H1 (cell line): ENCODE measurements at regions not wholly inside any gene's neighbourhood (a gene's known extent, or its start where the extent isn't known, plus 50 kb on each side); places are given as distances from the start of the nearest gene placed in this dataset.

Experiments used
- CTCF ChIA-PET: fragments of 300-600 bp; sonication (Branson Sonifier 250); formaldehyde crosslinking; loops from one replicate; lab custom pipeline; 2021; ENCODE audit not compliant: partially characterized antibody; lab: Charles Lee
- POLR2A ChIA-PET: fragments of 300-600 bp; sonication (Branson Sonifier 250); formaldehyde crosslinking; loops from one replicate; lab custom pipeline; 2021; ENCODE audit warnings: inconsistent platforms; ENCODE audit not compliant: partially characterized antibody; lab: Charles Lee
- DNase-seq, 2 experiments: peaks; one replicate each; pipeline versions ENCODE4 v3.0.0 to v3.0.0-alpha.2; 2010 to 2022; ENCODE audit warnings: low spot score in 2 of 2, low read depth in 1 of 2, mixed read lengths in 1 of 2
- FAIRE-seq: peaks from 2 replicates; lab custom pipeline; 2011; peaks lifted over from hg19 to GRCh38; lab: Jason Lieb, UNC
- H2AFZ ChIP-seq: 2 replicates; pipeline ENCODE4 v1.8.1; 2012; ENCODE audit warnings: low read length, inconsistent platforms
- H2AK5ac ChIP-seq: 2 replicates; pipeline ENCODE4 v1.6.1; 2013; ENCODE audit warnings: low read depth, low read length
- H2BK120ac ChIP-seq: replicated peaks from 2 replicates; pipeline ENCODE3; 2013; ENCODE audit warnings: low read depth, low read length, inconsistent platforms
- H2BK12ac ChIP-seq: 2 replicates; pipeline ENCODE4 v1.6.1; 2013; ENCODE audit warnings: low read depth, low read length
- H2BK15ac ChIP-seq: 2 replicates; pipeline ENCODE4 v1.6.1; 2013; ENCODE audit warnings: low read length
- H2BK20ac ChIP-seq: 2 replicates; pipeline ENCODE4 v1.6.1; 2013; ENCODE audit warnings: low read length
- H2BK5ac ChIP-seq: 2 replicates; pipeline ENCODE4 v1.6.1; 2013; ENCODE audit warnings: low read depth, low read length
- H3K14ac ChIP-seq: 2 replicates; pipeline ENCODE4 v1.6.1; 2013; ENCODE audit warnings: inconsistent platforms; ENCODE audit not compliant: insufficient read length
- H3K18ac ChIP-seq: 2 replicates; pipeline ENCODE4 v1.6.1; 2013; ENCODE audit warnings: low read length; ENCODE audit errors: extremely low read depth
- H3K23ac ChIP-seq: 2 replicates; pipeline ENCODE4 v1.6.1; 2013; ENCODE audit warnings: inconsistent platforms; ENCODE audit not compliant: insufficient read length
- H3K23me2 ChIP-seq: 2 replicates; pipeline ENCODE4 v1.6.1; 2013; ENCODE audit warnings: low read depth, low read length
- H3K27ac ChIP-seq: 2 replicates; pipeline ENCODE4 v1.6.1; 2011; ENCODE audit warnings: low read depth, low read length, inconsistent platforms
- H3K27me3 ChIP-seq, 4 experiments: replicated peaks in 1 of 4; 1 replicate in 1 of 4; 2 replicates in 3 of 4; pipeline versions ENCODE4 v1.6.1 to v1.8.1; 2011 to 2013; ENCODE audit warnings: low read length in 3 of 4, mild to moderate bottlenecking in 3 of 4, inconsistent platforms in 2 of 4, mixed read lengths in 2 of 4, moderate library complexity in 1 of 4; ENCODE audit not compliant: control insufficient read depth in 3 of 4, insufficient read depth in 3 of 4; ENCODE audit errors: extremely low read depth in 1 of 4
- H3K36me3 ChIP-seq, 4 experiments: 2 replicates each; pipeline versions ENCODE4 v1.6.1 to v1.8.1; 2011 to 2013; ENCODE audit warnings: mild to moderate bottlenecking in 4 of 4, low read length in 3 of 4, moderate library complexity in 2 of 4, control low read depth in 1 of 4, inconsistent platforms in 1 of 4; ENCODE audit not compliant: insufficient read depth in 4 of 4, control insufficient read depth in 2 of 4
- H3K4ac ChIP-seq: replicated peaks from 2 replicates; pipeline ENCODE3; 2013; ENCODE audit warnings: low read length, low read depth, mixed read lengths, inconsistent platforms; ENCODE audit not compliant: insufficient read length
- H3K4me1 ChIP-seq, 4 experiments: replicated peaks in 1 of 4; 1 replicate in 1 of 4; 2 replicates in 3 of 4; pipeline versions ENCODE4 v1.6.1 to v1.8.1; 2011 to 2013; ENCODE audit warnings: low read length in 3 of 4, inconsistent platforms in 2 of 4, mixed read lengths in 1 of 4; ENCODE audit not compliant: insufficient read depth in 4 of 4, control insufficient read depth in 3 of 4
- H3K4me2 ChIP-seq, 2 experiments: 2 replicates each; pipeline versions ENCODE4 v1.6.1 to v1.8.1; 2011 to 2013; ENCODE audit warnings: low read depth in 2 of 2, low read length in 2 of 2, control low read depth in 1 of 2, inconsistent platforms in 1 of 2, mild to moderate bottlenecking in 1 of 2; ENCODE audit not compliant: insufficient read depth in 1 of 2
- H3K4me3 ChIP-seq, 4 experiments: fragments of 200-600, 300-600 bp in 1 of 4; sonication (generic), shearing (Covaris generic), sonication (Bioruptor Twin) in 1 of 4; 2 replicates each; pipeline versions ENCODE4 v1.5.1 to v1.8.1; 2011 to 2016; ENCODE audit warnings: low read length in 4 of 4, low read depth in 3 of 4, control low read depth in 2 of 4, inconsistent platforms in 2 of 4, mild to moderate bottlenecking in 2 of 4, mixed read lengths in 1 of 4, moderate library complexity in 1 of 4; ENCODE audit not compliant: insufficient read depth in 2 of 4; ENCODE audit errors: extremely low read depth in 1 of 4
- H3K56ac ChIP-seq: replicated peaks from 2 replicates; pipeline ENCODE3; 2013; ENCODE audit warnings: low read depth, mild to moderate bottlenecking, mixed read lengths, low read length, inconsistent platforms; ENCODE audit not compliant: insufficient read length
- H3K79me1 ChIP-seq: 2 replicates; pipeline ENCODE4 v1.6.1; 2013; ENCODE audit warnings: low read depth, low read length, control low read depth
- H3K79me2 ChIP-seq, 2 experiments: 2 replicates each; pipeline versions ENCODE4 v1.6.1 to v1.8.1; 2012 to 2013; ENCODE audit warnings: low read length in 2 of 2, mild to moderate bottlenecking in 2 of 2, inconsistent platforms in 1 of 2; ENCODE audit not compliant: insufficient read depth in 2 of 2, control insufficient read depth in 1 of 2
- H3K9ac ChIP-seq, 4 experiments: replicated peaks in 1 of 4; 1 replicate in 1 of 4; 2 replicates in 3 of 4; pipeline versions ENCODE4 v1.6.1 to v1.8.1; 2011 to 2013; ENCODE audit warnings: low read depth in 3 of 4, low read length in 3 of 4, control low read depth in 2 of 4, mild to moderate bottlenecking in 2 of 4, moderate library complexity in 2 of 4, inconsistent platforms in 1 of 4; ENCODE audit errors: extremely low read depth in 1 of 4
- H3K9me3 ChIP-seq, 2 experiments: 2 replicates each; pipeline versions ENCODE4 v1.6.1 to v1.8.1; 2012 to 2013; ENCODE audit warnings: mild to moderate bottlenecking in 2 of 2, moderate library complexity in 2 of 2, control low read depth in 1 of 2, inconsistent platforms in 1 of 2, low read depth in 1 of 2, low read length in 1 of 2, mixed read lengths in 1 of 2; ENCODE audit not compliant: insufficient read depth in 2 of 2
- H4K20me1 ChIP-seq, 2 experiments: replicated peaks in 1 of 2; 2 replicates each; pipeline versions ENCODE3 to v1.8.1; 2011 to 2013; ENCODE audit warnings: inconsistent platforms in 2 of 2, low read length in 2 of 2, mild to moderate bottlenecking in 1 of 2; ENCODE audit not compliant: insufficient read depth in 2 of 2, control insufficient read depth in 1 of 2
- H4K5ac ChIP-seq: 2 replicates; pipeline ENCODE4 v1.6.1; 2013; ENCODE audit warnings: low read length, low read depth, mixed read lengths, inconsistent platforms; ENCODE audit not compliant: insufficient read length
- H4K8ac ChIP-seq: 2 replicates; pipeline ENCODE4 v1.8.0; 2013; ENCODE audit warnings: mild to moderate bottlenecking, moderate library complexity, low read length, inconsistent platforms; ENCODE audit not compliant: insufficient read depth; ENCODE audit errors: extremely low read depth
- H4K91ac ChIP-seq: replicated peaks from 2 replicates; pipeline ENCODE3; 2013; ENCODE audit warnings: low read length, mixed read lengths, inconsistent platforms; ENCODE audit not compliant: insufficient read length
- ASH2L ChIP-seq: fragments of 200-600, 300-600 bp; sonication (generic); IDR thresholded peaks from one replicate; pipeline ENCODE4 v1.7.1; 2017; ENCODE audit warnings: low read length
- BCL11A ChIP-seq, 2 experiments: IDR thresholded peaks; one replicate each; pipeline ENCODE4 v1.6.1; 2011; ENCODE audit warnings: low read depth in 2 of 2, low read length in 2 of 2, mild to moderate bottlenecking in 2 of 2
- GTF2F1 ChIP-seq: IDR thresholded peaks from 2 replicates; pipeline ENCODE4 v1.6.1; 2012; ENCODE audit warnings: low read depth, low read length, improper control_type of control experiment, borderline replicate concordance
- KDM5A ChIP-seq: fragments of 200-600 bp; IDR thresholded peaks from 2 replicates; pipeline ENCODE4 v1.7.1; 2012; ENCODE audit warnings: mild to moderate bottlenecking, low read length, inconsistent platforms, mixed read lengths
- RAD21 ChIP-seq, 2 experiments: IDR thresholded peaks in 1 of 2; conservative IDR thresholded peaks in 1 of 2; 2 replicates each; pipeline ENCODE4 v1.6.1; 2011; ENCODE audit warnings: low read depth in 2 of 2, low read length in 2 of 2, improper control_type of control experiment in 1 of 2, inconsistent platforms in 1 of 2, mild to moderate bottlenecking in 1 of 2, moderate library complexity in 1 of 2
- WGBS, 2 experiments: shearing (Covaris generic) in 1 of 2; methylation state at CpG; one replicate each; pipeline versions ENCODE4 v1.1.6 to v1.1.7; 2013 to 2015; ENCODE audit warnings: low lambda C conversion rate in 2 of 2, mixed read lengths in 2 of 2, inconsistent platforms in 1 of 2, low coverage in 1 of 2, missing lambda C conversion rate in 1 of 2; ENCODE audit not compliant: insufficient replicate concordance in 2 of 2, insufficient coverage in 1 of 2, insufficient read length in 1 of 2; ENCODE audit errors: extremely low coverage in 1 of 2, missing lambda C conversion rate in 1 of 2; 5-methylcytosine and 5-hydroxymethylcytosine counted together

DNA sequence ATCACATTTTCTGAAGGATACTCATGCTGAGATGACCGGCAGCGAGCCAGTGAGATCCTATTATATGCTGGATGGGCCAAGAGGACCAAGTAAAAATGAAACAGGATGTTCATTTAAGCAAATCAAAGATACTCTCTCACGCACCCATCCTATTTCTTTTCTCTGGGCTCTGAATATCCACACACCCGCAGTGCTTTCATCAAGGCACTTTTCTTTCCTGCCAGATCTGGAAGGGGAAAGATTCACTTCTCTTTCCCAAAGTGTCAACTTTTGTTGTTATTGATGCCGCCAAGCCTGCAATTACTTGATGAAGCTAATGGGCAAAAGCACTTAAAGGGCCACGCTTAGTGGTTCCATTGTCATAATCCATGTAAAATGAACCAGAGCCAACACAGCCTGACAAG is 191.9 kb upstream of the CHAC2 start:
- FAIRE-seq = no peak
- no peak overlapping the region for H3K4me3 ChIP-seq
- H3K27ac ChIP-seq = no peak overlapping the region
- no peak overlapping the region for H4K91ac ChIP-seq
- no peak overlapping the region for H2BK15ac ChIP-seq
- H3K4me2 ChIP-seq = no peak overlapping the region
- H3K18ac ChIP-seq = no peak overlapping the region
- no peak overlapping the region for H4K8ac ChIP-seq
- H2BK20ac ChIP-seq = no peak overlapping the region
- no peak overlapping the region for H3K14ac ChIP-seq
- no peak overlapping the region for H4K5ac ChIP-seq
- H3K4me1 ChIP-seq = no peaks in the 10 kb centered on the region
- H4K20me1 ChIP-seq = no peaks in the 10 kb centered on the region
- H3K36me3 ChIP-seq = no peaks in the 10 kb centered on the region
- H2BK120ac ChIP-seq = no peak overlapping the region
- no peaks in the 10 kb centered on the region for H3K23me2 ChIP-seq
- no peak overlapping the region for H3K23ac ChIP-seq
- H3K27me3 ChIP-seq = no peaks in the 10 kb centered on the region
- 79% methylated on average over 6 of the region's 6 CpGs; no CpG with 5 or more reads in 1 of the 2 experiments for WGBS, 2 experiments
- POLR2A ChIA-PET = interaction anchor here (0.7 kb wide), 1 partner anchor 11 kb away, joined by 3 read pairs; no protein-coding TSS in a partner anchor
- H2AFZ ChIP-seq = no peak overlapping the region
- H3K56ac ChIP-seq = no peak overlapping the region
- no peak overlapping the region for H3K9ac ChIP-seq
- DNase-seq = no peak
- H3K79me2 ChIP-seq = no peaks in the 10 kb centered on the region
- H2AK5ac ChIP-seq = no peak overlapping the region
- H3K4ac ChIP-seq = no peak overlapping the region
- CTCF ChIA-PET = no interaction called here
- peaks cover 2% of the 10 kb centered on the region; the same call in 1 of the 2 replicates for H3K79me1 ChIP-seq
- H2BK12ac ChIP-seq = no peak overlapping the region
- no peaks in the 10 kb centered on the region for H3K9me3 ChIP-seq
- no peak overlapping the region for H2BK5ac ChIP-seq
- TF ChIP-seq RAD21 (IDR thresholded peaks at IDR 0.05 in 1 of 2, conservative IDR thresholded peaks at IDR 0.05 in 1 of 2; ENCODE audit: low read depth in 2 of 2, low read length in 2 of 2) (no peak), KDM5A (no peak), BCL11A (IDR thresholded peaks at IDR 0.05; ENCODE audit: low read depth in 2 of 2, low read length in 2 of 2) (no peak), ASH2L (no peak), GTF2F1 (no peak)
